ENCODE measurements at regions not wholly inside any gene's neighbourhood (a gene's known extent, or its start where the extent isn't known, plus 50 kb on each side); places are given as distances from the start of the nearest gene placed in this dataset.

DNA sequence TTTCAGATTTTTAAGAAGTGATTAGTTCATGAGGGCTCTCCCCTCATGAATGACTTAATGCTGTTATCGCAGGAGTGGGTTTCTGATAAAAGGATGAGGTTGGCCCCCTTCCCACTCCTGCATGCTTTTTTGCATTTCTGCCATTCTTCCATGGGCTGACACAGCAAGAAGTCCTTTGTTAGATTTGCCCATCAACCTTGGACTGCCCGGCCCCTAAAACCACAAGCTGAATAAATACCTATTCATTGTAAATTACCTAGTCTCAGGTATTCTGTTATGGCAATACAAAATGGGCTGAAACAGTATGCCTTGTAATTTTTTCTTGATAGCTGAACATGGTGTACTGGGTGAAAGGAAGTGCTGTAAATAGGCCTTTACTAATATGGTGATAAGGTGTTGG, 72.7 kb upstream of the DPH5 start:
- DNase-seq (ENCODE audit: low spot score) = no peak
- no peak for ATAC-seq

DNA sequence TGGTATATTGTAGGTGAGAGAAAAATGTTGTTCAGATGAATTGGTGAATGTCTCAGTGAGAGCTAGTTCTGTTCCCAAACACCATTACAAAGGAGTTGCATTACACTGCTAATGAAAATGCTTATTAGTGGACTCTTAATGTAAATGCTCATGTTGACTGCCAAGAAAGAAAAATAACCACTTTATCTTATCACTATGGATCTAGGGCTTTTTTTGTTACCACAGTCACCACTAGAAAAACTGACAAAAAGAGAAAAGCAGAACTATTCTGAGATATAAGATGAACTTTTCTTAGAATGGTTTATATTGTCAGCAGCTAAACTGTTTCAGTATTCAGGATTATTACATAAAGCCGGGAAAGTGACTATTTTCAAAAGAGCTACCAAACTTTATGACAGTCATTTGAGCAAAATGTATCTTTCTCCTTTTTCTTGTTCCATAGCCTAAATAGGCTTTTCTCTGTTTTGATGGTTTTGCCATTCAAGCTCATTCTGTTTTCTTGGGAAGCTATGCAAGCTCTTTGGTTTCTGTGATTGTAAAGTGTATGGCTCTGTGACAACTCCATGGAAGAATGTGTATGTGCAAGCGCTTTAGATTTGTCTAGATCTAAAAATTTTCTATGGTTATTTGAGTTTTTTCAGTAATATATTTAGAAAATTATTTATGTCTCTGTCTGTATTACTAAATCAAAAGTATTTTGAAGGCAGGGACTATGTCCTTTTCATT, 64.2 kb upstream of the DPH5 start:
- ATAC-seq (no peak), DNase-seq (ENCODE audit: low spot score) (no peak)

DNA sequence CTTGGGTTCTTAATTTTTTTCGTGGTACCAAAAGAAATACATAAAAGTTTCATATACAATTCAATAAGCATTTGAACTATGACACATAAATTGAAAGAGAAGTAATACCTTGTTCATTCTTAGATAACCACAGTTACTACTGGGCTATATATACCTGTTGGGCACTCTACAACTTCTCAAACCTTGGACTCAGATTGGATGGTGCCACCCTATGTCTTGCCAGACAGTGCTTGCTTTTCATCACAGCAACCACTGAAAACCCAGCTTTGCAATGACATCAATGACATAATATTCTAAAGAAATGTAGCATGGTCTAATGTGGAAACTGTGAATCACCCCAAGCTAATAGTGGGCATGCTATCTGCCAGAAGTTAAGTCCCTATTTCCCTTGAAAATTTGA, 62.8 kb upstream of the DPH5 start:
- no peak for DNase-seq (ENCODE audit: low spot score)
- ATAC-seq = no peak

DNA sequence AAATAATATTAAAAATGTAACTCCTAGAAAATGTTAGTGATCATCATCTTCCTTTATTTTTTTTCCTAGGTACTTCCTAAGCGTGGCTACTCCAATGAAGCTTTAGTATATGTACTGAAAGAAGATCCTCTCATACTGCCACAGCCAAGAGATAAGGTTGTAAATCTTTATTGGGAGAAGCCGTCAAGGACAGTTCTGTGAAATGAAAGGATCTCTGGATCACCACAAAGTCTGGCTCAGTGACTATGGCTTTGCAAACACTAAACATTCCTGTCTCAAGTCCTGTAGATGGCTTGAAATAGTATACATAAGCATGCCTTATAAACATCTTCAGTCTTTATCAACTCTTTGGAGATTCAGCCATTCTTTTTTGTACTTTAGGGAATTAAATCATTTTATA, 61.2 kb upstream of the DPH5 start:
- ATAC-seq (no peak), DNase-seq (ENCODE audit: low spot score) (no peak)

DNA sequence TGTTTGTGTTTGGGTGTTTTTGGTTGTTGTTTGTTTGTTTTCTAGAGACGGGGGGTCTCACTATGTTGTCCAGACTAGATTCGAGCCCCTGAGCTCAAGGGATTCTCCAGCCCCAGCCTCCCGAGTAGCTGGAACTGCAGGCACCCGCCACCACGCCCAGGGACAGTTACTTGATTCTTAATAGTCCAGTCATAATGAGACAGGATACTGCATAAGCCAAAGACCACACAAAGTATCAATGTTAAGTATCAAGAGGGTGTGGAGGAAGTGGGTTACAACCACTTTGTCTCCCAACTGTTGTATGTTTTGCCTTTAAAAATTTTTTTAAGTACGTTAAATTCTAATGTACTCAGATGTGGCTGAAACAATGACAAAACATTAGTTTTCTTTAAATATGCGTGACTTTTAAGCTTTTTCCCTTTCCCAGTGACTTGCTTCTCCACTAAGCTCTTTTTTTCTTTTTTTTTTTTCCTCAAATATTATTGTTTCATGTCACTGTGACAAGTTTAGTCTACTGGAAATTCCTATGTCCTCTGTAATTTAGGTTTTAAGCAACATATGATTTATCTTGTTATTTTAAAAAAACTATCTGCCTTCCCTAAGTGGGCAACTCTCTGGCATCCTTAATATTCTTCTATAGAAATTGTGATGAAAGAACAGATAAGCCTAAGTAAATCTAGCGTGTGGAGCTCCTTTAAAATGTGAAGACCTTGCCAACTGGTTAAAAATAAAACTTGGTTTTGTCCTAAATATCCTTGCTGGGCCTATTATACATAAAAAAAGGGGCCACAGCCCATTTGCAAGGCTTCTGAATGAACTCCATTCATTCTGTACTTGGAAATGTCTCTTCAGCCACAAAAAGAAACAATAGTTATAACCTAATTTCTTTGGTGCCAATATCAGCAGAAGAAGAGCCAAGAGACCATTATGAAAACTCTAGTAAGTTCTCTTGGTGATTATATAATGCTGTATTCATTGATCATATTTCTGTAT, 56.2 kb upstream of the DPH5 start:
- no peak for ATAC-seq
- no peak for DNase-seq (ENCODE audit: low spot score)

DNA sequence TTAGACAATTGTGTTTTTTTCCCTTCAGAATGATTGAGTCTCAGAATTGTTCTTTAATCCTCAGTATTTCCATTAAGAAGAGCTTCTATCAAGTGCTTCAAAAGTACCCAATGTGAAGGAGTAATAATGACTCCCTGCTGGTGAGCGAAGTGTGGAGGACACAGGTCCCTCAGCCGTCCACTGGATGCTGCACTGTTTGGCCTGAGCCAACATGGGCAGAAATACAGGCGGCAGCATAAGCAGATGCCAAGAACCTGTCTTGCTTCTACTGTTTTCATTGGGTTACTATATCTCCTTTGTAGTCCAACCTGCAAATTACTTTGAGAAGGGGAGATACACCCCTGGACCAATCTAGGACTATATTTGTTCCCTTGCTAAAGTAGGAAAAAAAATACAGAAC, 55.3 kb upstream of the DPH5 start:
- DNase-seq (ENCODE audit: low spot score) = no peak
- no peak for ATAC-seq

DNA sequence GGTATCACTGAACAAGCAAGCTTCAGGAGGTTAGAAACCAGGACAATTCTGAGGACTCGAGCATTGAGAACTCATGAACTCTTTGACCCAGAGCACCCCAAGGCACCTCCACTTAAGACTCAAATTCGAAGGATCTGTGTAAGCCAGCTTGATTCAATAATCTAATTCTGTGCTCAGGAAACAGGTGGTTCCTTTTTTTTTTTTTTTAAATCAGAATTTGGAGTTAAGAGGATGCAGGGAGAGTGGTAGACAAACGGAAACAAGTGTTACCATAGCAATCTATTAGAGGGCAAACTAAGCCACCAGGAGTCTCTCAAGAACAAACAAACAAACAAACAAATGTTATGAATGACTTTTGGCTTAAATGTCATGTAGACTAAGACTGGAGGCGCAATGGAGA, 53.8 kb upstream of the DPH5 start:
- no peak for ATAC-seq

DNA sequence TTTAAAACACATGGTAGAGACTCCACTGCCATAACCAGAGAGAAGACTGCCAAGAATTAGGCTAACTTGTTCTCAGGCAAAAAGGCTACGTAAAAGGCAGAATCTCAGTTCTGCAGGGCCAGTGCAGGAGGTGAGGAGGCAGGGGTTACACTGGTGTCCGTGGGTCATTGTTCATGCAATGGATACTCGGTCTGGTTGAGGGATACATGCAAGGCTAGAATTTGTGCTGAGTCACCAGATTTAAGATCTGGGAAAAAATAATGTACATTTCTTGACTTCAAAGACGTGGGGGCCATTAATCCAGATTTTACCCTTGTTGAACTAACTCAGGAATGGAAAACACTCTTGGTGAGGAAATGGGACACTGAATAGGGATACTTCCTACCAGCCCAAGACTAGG, 52.3 kb upstream of the DPH5 start:
- no peak for DNase-seq (ENCODE audit: low spot score)
- no peak for ATAC-seq

More for the DNA sequence above, 53.8 kb upstream of the DPH5 start:
- DNase-seq (ENCODE audit: low spot score) = no peak

DNA sequence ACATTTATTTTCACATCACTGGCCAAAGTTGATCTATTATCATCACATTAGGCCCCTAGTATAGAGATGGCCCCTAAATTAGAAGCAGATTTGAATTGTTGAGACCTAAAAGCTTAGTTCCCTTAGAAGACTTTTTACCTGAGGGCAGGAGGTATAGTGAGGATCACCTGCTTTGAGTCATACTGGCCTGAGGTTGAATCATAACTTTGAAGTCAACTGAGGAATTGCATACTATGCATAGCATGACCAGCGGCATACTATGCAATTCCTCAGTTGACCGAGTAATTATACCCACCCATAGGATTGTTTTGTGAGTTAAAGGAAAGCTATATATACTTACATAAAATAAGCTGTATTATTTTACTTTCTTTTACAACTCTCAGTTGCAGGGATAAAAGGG, 50.3 kb upstream of the DPH5 start:
- ATAC-seq (no peak), DNase-seq (ENCODE audit: low spot score) (no peak)
